Dedifferentiated amniotic fluid mesenchymal stem cell (primary cell): ENCODE measurements at regions not wholly inside any gene's neighbourhood (a gene's known extent, or its start where the extent isn't known, plus 50 kb on each side); places are given as distances from the start of the nearest gene placed in this dataset.

Experiments
- DNase-seq: peaks from one replicate; pipeline ENCODE4 v3.0.0-alpha.2; 2016; ENCODE audit errors: extremely low spot score

- no peak for DNase-seq
Observed at GRCh38 chr4:138085736-138086305, 156.3 kb downstream of the SLC7A11 start.

GRCh38 chr4:138078751-138079520 lies 163.2 kb downstream of the SLC7A11 start:
- DNase-seq = no peak

DNA sequence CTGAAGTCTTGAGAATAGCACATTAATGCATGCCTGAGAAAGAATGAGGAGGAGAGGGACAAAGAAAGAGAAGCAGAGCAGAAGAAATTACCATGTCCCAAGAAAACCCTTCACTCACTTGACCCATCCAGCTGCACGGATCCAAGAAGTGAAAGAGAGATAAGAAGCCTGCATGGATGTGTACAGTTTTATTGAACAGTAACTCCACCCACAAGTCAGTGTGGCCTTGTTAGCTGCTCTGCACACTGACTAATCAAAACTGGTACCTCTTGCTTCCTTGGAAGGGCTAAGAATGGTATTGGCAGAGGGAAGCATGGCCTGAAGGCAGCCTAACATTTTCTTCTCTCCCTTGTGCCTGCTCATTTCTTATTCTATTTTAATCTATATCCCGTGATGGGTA lies 163.9 kb downstream of the SLC7A11 start:
- DNase-seq = no peak

DNA sequence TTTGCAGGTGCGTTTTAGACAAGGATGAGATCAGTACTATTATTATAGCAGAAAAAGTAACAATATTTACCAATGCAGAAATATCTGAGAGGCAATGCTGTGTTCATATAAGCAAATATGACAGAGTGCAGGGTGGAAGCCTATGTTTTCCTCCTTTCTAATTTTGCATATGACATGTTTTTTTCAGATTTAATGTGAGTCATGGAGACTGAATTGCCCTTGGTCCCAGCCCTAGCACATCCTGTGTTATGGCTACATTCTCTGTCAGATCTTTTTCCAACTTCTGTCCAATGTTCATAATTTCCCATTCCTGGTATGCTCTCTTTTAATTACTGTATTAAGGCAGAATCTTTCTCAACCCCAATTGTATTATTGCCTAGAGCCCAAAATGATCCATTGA lies 165.6 kb downstream of the SLC7A11 start:
- no peak for DNase-seq

GRCh38 chr4:138070816-138071215 lies 171.3 kb downstream of the SLC7A11 start:
- no peak for DNase-seq

DNA sequence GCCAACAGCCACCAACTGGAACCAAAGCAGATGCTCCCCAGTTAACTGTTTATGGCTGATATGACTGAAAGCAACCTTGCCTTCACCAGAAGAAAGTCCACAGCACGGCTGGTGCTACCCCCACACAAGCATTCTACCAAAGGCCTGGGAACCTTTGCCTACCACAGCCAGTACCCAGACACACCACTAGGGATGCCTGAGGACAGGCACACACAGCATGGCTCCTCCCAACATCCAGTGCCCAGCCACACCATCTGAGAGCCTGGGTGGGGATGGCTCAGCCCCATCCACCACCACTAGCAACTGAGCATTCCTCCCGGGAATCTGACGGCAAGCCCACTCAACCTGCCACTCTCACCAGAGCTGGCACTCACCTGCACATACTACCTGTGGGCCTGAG lies 178.6 kb downstream of the SLC7A11 start:
- DNase-seq = no peak

DNA sequence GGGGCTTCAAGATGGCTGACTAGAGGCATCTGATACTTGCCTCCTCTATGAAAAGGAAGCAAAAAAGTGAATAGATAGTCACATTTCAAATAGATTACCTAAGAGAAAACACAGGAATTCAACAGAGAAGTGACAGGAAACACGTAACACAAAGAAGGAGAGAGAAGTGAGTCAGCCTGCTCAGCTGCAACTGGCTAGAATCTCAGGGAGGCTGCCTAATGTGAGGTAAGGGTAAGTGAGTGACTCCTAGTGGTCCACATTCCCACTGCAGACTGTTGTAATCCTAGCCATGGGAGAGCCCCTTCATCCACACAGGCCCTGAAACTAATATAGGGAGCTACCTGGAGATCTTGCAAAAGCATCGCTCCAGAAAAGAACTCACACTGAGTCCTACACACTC lies 179.2 kb downstream of the SLC7A11 start:
- peak; percentile 23 for DNase-seq

GRCh38 chr4:138056541-138056940 lies 185.6 kb downstream of the SLC7A11 start:
- DNase-seq = no peak

GRCh38 chr4:138055890-138056289 lies 186.3 kb downstream of the SLC7A11 start:
- DNase-seq = no peak

- peak; percentile 75 for DNase-seq
Observed at GRCh38 chr4:138053641-138054301, 188.4 kb downstream of the SLC7A11 start.

DNA sequence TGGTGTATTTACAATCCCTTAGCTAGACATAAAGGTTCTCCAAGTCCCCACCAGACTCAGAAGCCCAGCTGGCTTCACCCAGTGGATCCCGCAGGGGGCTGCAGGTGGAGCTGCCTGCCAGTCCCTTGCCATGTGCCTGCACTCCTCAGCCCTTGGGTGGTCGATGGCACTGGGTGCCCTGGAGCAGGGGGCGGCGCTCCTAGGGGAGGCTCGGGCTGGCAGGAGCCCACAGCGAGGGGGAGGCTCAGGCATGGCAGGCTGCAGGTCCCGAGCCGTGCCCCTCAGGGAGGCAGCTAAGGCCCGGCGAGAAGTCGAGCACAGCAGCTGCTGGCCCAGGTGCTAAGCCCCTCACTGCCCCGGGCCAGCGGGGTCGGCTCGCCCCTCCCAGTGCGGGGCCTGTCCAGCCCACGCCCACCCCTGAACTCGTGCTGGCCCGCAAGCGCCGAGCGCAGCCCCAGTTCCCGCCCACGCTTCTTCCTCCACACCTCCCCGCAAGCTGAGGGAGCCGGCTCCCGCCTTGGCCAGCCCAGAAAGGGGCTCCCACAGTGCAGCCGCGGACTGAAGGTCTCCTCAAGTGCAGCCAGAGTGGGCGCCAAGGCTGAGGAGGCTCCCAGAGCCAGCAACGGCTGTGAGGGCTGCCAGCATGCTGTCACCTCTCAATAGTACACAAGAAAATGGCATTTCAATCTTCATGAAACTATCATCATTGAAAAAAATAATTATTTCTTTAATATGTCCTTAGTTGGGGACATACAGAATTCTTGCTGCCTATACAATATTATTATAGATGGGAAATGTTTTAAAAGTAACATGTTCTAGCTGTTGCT lies 189.1 kb downstream of the SLC7A11 start:
- no peak for DNase-seq

GRCh38 chr4:138051157-138051556 lies 191.0 kb downstream of the SLC7A11 start:
- DNase-seq = no peak

DNA sequence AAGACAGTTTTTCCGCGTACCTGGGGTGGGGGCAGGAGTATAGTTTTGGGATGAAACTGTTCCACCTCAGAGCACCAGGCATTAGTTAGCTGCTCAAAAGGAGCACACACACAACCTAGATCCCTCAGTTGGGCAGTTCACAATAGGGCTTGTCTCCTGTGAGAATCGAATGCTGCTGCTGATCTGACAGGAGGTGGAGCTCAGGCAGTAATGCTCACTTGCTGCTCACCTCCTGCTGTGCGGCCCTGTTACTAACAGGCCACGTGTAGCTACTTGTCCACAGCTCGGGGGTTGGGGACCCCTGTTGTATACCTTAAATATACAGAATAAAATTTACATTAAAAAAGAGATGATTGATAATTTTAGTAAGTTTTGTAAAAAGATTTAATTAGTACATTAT lies 191.5 kb downstream of the SLC7A11 start:
- no peak for DNase-seq

DNA sequence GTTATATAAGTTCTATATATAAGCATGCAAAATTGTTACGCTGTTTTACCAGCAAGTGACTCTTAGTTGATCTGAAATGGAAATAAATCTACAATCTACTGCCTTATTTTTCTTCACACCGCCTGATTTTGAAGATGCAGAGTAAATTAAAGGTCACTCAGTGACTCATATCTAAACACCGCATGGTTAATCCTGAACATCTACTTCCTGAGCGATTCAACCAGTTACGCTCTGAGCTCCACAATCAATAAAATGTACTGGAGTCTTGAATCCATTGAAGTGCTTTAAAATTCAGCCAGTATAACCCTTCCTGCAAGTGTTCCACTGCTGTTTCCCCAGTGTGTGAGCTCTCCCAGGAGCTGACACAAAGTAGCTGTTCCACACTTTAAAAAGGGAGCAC lies 192.8 kb downstream of the SLC7A11 start:
- DNase-seq = no peak

DNA sequence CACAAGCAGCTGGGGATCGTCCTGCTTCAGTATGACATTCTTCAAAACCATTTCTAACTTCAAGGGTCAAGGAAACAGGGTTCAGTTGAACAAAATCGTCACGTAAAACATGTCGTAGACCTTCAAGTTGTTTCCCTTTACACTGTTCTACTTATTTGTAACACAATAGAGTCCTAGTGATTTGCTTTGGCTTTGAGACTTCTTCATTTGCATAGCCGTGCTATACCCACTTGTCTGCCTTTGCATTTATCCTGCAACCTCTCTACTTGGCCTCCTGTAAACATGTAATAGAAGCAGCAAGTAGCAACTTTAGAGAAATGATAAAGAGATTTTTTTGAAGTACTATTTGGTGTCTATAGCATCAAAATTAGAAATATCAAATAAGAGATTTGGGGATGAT lies 194.9 kb downstream of the SLC7A11 start:
- DNase-seq = no peak

GRCh38 chr4:138045036-138045435 lies 197.1 kb downstream of the SLC7A11 start:
- DNase-seq = no peak

DNA sequence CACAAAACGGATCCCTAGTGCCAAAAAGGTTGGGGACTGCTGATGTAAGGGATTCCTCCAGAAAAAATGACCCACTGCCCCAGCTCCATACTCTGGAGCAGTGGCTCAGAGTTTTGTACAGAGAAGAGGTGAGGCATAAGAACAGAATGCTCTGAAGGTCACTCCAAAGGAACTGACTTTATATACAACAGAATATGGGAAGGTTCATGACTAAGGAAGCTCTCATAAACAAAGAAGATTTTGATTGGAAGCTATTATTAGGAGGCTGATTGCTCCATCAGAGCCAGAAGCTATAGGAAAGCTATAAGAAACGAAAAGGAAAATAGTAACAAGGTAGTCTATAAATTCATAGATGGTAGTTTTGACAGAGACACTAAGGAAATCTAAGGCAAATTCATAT lies 203.1 kb downstream of the SLC7A11 start:
- DNase-seq = peak; percentile 18

DNA sequence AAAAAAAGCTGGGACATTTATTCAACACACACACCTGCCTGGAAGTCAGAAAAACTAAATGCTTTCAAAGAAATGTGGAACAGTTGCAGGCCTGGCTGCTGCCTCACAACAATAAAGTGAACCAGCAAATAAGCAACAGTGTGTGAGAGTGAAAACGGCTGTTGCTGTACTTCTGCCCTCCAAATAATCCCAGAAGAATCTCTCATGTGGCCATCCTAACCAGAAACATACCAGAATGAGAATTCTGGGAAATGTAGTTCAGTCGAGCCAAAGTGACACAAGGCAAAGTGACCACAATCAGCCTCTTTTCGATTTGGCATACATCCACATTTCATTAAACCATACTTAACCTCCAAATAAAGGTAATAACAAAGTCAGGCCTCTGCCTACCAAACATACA lies 204.5 kb downstream of the SLC7A11 start:
- DNase-seq = peak; percentile 39

GRCh38 chr4:138035781-138036258 lies 206.3 kb downstream of the SLC7A11 start:
- DNase-seq = peak; percentile 81

DNA sequence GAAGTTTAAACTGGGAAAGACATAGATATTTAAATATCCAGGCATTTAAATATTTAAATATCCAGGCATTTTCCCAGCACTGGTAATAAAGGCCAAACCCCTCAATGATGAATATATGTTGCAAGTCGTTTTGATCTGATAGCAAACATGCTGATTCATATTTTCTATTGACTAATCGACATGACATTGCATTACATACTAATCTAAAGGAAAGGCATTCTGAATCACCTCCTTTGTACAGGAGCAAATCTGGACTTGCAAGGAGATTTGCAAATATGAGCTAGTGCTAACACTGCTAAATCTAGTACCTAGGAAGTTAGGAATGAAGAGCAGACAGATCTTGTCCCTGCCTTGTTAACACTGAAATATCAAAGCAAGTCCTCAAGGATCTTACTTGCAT lies 207.3 kb downstream of the SLC7A11 start:
- DNase-seq = peak; percentile 49

- no peak for DNase-seq
Observed at GRCh38 chr4:138032222-138032621, 209.9 kb downstream of the SLC7A11 start.

DNA sequence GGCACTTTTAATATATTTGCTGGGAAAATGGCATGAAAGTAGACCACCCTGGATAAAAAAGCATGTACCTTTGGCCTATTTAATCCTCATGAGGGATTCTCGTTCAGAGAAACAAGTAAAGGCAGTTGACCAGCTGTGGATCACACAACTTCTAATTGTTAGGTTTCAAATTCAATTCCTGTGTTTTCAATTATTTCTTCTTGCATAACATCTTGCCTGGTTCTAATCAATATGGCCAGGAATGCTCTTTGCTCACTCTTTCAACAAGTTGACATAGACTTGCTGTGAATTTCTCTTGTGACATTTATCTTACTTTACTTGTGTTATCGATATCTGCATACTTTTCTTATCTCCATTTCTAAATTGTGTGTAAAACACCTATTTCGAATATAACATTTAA lies 211.8 kb downstream of the SLC7A11 start:
- no peak for DNase-seq
